Effector memory CD8-positive, alpha-beta T cell (primary cell): ENCODE measurements at regions not wholly inside any gene's neighbourhood (a gene's known extent, or its start where the extent isn't known, plus 50 kb on each side); places are given as distances from the start of the nearest gene placed in this dataset.

Source experiments
- ATAC-seq: fragments of 150-1000 bp; cut with Tn5 transposase; replicated peaks from 2 replicates; pipeline ENCODE4 v1.10.0; 2021; ENCODE audit warnings: mild to moderate bottlenecking, moderate library complexity
- DNase-seq, 3 experiments: peaks; one replicate each; pipeline ENCODE4 v3.0.0; 2021
- H3K27ac Mint-ChIP-seq, 2 donors: one replicate each; pipeline ENCODE4 v1.8.0; 2022; ENCODE audit warnings: mild to moderate bottlenecking in 2 of 2, mixed read lengths in 2 of 2, moderate library complexity in 2 of 2
- H3K27me3 Mint-ChIP-seq, 2 donors: one replicate each; pipeline ENCODE4 v1.8.0; 2022; ENCODE audit warnings: mixed read lengths in 2 of 2
- H3K36me3 Mint-ChIP-seq: one replicate; pipeline ENCODE4 v1.8.0; 2022; ENCODE audit warnings: mild to moderate bottlenecking, moderate library complexity, mixed read lengths; ENCODE audit not compliant: insufficient read depth
- H3K4me1 Mint-ChIP-seq, 2 donors: one replicate each; pipeline ENCODE4 v1.8.0; 2022; ENCODE audit warnings: low read depth in 2 of 2, mixed read lengths in 2 of 2
- H3K4me3 Mint-ChIP-seq, 2 donors: one replicate each; pipeline ENCODE4 v1.8.0; 2022; ENCODE audit warnings: mild to moderate bottlenecking in 2 of 2, mixed read lengths in 2 of 2, moderate library complexity in 2 of 2
- H3K9me3 Mint-ChIP-seq, 2 donors: one replicate each; pipeline ENCODE4 v1.8.0; 2022; ENCODE audit warnings: mixed read lengths in 2 of 2

DNA sequence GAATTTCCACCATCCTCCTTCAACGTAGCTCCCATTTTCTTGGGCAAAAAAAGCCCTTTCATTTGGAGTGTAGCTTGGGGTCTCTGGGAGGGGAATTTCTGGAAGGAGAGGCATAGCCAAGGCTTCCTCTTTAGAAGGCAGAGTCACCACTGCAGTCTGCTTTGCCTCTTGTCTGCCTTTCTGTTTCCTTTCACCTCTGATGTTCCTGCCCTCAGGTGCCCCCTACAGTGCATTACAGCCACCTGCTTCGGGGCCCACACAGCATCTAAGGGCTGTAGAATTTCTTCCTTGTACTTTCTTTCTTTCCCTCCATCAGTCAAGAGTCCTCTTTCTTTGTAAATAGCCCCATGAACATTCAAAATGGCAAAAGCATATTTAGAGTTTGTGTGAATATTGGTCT lies 1313.9 kb downstream of the TMEM121 start:
- H3K36me3 Mint-ChIP-seq = no peaks in the 10 kb centered on the region
- H3K4me1 Mint-ChIP-seq = peaks cover 13 to 25% of the 10 kb centered on the region in 2 donors
- ATAC-seq (no peak), DNase-seq (no peak)
- no peak overlapping the region for H3K4me3 Mint-ChIP-seq
- peaks cover 7 to 14% of the 10 kb centered on the region in 2 donors for H3K27me3 Mint-ChIP-seq
- H3K27ac Mint-ChIP-seq = no peak overlapping the region
- H3K9me3 Mint-ChIP-seq = no peaks in the 10 kb centered on the region

DNA sequence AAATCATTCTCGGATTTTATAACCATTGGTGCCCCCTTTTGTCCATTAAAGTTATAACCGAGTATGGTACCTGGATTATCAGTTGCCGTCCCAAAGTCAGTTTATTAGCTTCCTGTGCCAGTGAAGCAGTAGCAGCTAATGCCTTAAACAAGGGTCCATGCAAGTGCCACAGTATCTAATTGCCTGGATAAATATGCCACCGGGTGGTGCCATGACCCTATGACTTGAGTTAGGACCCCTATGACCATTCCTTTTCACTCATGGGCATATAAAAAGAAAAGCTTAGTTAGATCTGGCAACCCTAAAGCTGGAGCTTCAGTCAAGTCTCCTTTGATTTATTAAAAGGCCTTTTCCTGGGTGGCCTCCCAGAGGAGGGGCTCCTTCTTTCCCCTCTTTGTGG lies 1314.6 kb downstream of the TMEM121 start:
- peaks cover 2 to 7% of the 10 kb centered on the region in 2 donors for H3K27me3 Mint-ChIP-seq
- no peaks in the 10 kb centered on the region for H3K9me3 Mint-ChIP-seq
- H3K36me3 Mint-ChIP-seq = no peaks in the 10 kb centered on the region
- H3K4me1 Mint-ChIP-seq = peaks cover 17 to 28% of the 10 kb centered on the region in 2 donors
- ATAC-seq (no peak), DNase-seq (no peak)
- no peak overlapping the region for H3K4me3 Mint-ChIP-seq
- no peak overlapping the region for H3K27ac Mint-ChIP-seq

DNA sequence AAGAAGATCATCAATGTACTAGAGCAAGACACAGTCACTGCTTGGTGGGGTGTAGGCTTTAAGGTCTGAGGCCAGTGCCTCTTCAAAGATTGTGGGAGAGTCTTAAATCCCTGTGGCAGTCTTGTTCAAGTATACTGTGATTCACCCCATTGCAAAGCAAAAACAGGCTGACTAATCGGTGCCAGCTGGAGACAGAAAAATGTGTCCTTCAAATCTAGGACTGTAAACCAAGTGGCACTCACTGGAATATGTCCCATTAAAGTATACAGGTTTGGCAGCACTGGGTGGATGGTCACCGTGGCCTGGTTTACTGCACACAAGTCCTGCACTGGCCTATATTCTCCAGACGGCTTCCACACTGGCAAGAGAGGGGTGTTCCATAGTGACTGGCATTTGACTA lies 1315.3 kb downstream of the TMEM121 start:
- Mint-ChIP-seq H3K27ac (no peak overlapping the region), H3K27me3 (no peaks in the 10 kb centered on the region), H3K4me1 (peaks cover 17 to 33% of the 10 kb centered on the region in 2 donors), H3K9me3 (no peaks in the 10 kb centered on the region), H3K4me3 (no peak overlapping the region), H3K36me3 (no peaks in the 10 kb centered on the region)
- DNase-seq (no peak), ATAC-seq (no peak)

DNA sequence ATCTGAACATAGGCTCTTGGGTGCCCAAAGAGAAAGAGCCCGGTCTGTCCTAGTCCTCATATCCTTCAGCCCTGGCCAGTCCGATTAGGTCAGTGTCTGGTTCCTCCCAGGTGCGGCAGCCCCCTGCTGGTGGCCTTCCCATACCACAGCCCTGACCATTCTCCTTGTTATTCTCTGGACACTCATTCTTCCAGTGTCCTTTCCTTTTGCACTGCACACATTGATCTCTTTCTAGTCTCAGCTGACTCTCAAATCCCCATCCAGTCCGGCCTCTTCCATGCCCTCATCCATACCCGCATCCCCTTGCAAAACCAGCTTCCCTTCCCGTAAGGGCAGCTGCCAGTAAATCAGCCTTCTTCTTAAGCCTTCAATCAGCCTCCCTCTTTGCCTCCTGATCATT lies 1316.3 kb downstream of the TMEM121 start:
- no peaks in the 10 kb centered on the region for H3K27me3 Mint-ChIP-seq
- H3K4me1 Mint-ChIP-seq = peaks cover 17 to 33% of the 10 kb centered on the region in 2 donors
- no peaks in the 10 kb centered on the region for H3K36me3 Mint-ChIP-seq
- no peak overlapping the region for H3K27ac Mint-ChIP-seq
- no peak overlapping the region for H3K4me3 Mint-ChIP-seq
- DNase-seq (no peak), ATAC-seq (no peak)
- H3K9me3 Mint-ChIP-seq = no peaks in the 10 kb centered on the region

DNA sequence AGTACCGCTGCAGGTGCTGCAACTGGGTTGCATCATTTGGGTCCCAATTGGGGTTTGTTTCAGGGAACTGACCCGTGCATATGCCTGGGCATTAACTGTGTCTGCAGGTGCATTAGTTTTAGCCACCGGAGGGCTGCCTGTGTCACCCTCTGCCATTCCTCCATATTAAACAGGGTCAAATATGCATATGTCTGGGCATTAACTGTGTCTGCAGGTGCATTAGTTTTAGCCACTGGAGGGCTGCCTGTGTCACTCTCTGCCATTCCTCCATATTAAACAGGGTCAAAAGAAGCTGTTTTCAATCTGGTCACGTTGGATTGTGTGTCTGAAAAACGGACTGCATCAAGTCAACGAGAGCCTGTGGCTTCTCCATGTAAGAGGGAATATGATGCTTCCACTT lies 1317.0 kb downstream of the TMEM121 start:
- no peak for ATAC-seq
- peak overlapping the region; percentile 98 to 100 for H3K4me3 Mint-ChIP-seq
- no peaks in the 10 kb centered on the region for H3K27me3 Mint-ChIP-seq
- H3K27ac Mint-ChIP-seq = peak overlapping the region; percentile 97 to 98
- no peak for DNase-seq
- peaks cover 17 to 33% of the 10 kb centered on the region in 2 donors for H3K4me1 Mint-ChIP-seq
- no peaks in the 10 kb centered on the region for H3K9me3 Mint-ChIP-seq
- H3K36me3 Mint-ChIP-seq = peaks cover 3% of the 10 kb centered on the region

DNA sequence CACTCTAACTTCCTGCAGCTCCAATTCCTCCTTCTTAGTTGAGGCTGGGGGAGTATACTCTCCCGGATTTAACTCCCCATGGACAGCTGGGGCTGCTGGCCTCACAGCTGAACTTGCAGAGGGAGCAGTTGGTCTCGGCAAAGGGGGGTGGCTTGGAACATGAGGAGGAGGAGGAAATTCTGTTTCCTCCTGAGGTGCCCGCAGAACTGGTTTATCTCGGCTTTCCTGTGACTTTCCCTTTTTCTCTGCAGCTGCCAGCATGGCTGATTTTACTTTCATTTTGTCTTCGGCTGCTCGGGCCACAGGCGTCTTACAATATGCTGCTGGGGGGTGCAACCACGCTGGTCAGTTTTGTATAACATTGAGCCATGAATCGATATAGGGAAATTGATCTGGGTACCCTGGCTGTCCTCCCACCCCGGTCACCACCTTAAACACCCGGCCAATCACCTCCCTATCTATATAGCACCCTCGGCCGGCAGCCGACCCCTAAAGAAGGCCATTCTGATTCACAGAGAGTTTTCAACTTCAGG lies 1317.6 kb downstream of the TMEM121 start:
- ATAC-seq (peak; percentile 42), DNase-seq (peak; percentile 9 to 30 (median 9))

DNA sequence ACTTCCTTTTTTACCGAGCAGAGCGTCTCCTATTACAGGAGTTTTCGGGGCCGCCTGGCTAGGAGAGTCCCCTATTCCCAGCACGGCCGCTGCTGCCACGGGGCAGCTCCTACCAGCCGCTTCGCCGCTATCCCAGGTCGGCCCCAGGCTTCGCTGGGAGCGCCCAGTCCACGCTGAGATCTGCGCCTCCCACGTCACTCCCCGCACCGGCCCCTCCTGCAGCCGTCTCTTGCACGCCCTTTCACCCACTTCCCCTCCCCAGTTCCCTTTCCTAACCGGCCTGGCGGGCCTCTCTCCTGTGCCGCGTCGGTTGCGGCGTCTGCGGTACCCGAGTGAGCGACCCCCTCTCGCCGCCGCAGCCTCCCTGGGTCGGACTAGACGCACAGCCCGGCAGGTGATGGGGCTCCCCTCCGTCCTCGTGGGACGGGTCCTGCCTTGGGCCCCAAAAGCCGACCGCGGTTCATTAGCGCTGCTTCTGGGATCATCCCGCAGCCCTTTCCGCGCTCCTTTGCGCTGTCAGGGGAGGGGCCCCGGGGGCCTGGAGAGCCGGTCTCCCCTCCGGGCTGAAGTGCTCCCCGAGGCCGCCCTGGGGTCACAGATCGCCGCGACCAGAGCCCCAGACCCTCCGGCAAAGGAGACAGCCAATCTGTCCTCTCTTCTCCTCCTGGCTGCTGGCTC lies 1318.4 kb downstream of the TMEM121 start:
- DNase-seq (peak; percentile 49 to 57 (median 51)), ATAC-seq (peak; percentile 88)
- Mint-ChIP-seq H3K36me3 (peaks cover 3% of the 10 kb centered on the region), H3K27ac (peak overlapping the region; percentile 97 to 98), H3K27me3 (peaks cover 0 to 8% of the 10 kb centered on the region in 2 donors), H3K4me3 (peak overlapping the region; percentile 98 to 100), H3K9me3 (no peaks in the 10 kb centered on the region), H3K4me1 (peaks cover 17 to 33% of the 10 kb centered on the region in 2 donors)

More for the DNA sequence above, 1317.6 kb downstream of the TMEM121 start:
- Mint-ChIP-seq H3K4me1 (peaks cover 17 to 33% of the 10 kb centered on the region in 2 donors), H3K9me3 (no peaks in the 10 kb centered on the region), H3K27me3 (peaks cover 0 to 5% of the 10 kb centered on the region in 2 donors), H3K36me3 (peaks cover 3% of the 10 kb centered on the region), H3K27ac (peak overlapping the region; percentile 97 to 98), H3K4me3 (peak overlapping the region; percentile 98 to 100)

DNA sequence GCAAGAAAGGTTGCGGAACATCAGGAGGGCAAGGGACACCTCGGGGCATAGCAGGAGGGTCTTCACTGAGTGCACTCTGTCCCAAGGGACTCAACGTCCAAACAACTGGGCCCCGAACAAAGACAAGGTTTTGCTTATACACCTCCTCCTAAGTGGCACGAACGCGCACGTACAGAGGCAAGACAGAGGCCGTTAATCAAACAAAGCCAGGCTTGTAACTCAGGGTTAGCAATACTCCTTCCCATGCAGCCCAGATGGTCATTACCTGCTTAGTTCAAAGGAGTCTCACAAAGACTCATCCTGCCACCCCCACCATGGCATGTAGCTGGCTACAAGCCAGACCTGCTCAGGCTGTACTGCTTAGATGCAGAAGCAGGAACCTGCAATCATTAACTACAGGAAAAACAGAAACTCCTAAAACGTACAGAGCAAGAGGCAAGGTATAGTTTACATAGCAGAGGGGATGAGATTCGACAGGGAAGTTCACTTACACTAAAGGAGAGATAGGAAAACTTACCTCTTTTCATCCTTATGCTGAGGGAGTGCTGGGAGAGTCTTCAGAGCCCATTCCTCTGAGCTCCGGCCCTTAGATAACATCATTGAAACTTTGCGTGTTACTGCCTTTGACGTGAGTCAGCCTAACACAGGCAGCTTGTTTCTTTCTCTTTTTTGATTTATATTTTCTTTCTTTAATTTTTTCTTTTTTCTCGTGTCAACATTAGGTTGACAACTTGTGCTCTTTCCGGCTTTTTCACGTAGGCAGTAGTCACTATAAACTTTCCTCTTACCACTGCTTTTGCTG lies 1319.1 kb downstream of the TMEM121 start:
- Mint-ChIP-seq H3K4me3 (peak overlapping the region; percentile 98 to 100), H3K27me3 (peaks cover 0 to 8% of the 10 kb centered on the region in 2 donors), H3K9me3 (no peaks in the 10 kb centered on the region), H3K27ac (peak overlapping the region; percentile 97 to 98), H3K4me1 (peaks cover 17 to 33% of the 10 kb centered on the region in 2 donors), H3K36me3 (peaks cover 3% of the 10 kb centered on the region)
- peak in 2 of 3 experiments; percentile 10 for DNase-seq
- no peak for ATAC-seq

DNA sequence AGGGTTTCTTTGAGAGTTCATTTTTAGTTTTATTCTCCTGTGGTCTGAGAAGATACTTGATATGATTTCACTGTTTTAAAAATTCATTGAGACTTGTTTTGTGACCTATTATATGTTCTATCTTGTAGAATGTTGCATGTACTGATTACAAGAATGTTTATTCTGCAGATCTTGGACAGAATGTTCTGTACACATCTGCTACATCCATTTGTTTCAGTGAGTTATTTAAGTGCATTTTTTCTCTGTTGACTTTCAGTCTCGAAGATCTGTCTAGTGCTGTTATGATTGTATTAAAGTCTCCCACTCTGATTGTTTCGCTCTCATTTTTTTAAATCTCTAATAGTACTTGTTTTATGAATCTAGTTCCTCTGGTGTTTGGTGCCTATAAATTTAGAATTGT lies 1319.8 kb downstream of the TMEM121 start:
- Mint-ChIP-seq H3K27me3 (peaks cover 0 to 8% of the 10 kb centered on the region in 2 donors), H3K4me1 (peaks cover 17 to 33% of the 10 kb centered on the region in 2 donors), H3K27ac (peak overlapping the region; percentile 97 to 98), H3K36me3 (peaks cover 3% of the 10 kb centered on the region), H3K4me3 (peak overlapping the region in 1 of 2 donors; percentile 100), H3K9me3 (no peaks in the 10 kb centered on the region)
- DNase-seq (no peak), ATAC-seq (no peak)

DNA sequence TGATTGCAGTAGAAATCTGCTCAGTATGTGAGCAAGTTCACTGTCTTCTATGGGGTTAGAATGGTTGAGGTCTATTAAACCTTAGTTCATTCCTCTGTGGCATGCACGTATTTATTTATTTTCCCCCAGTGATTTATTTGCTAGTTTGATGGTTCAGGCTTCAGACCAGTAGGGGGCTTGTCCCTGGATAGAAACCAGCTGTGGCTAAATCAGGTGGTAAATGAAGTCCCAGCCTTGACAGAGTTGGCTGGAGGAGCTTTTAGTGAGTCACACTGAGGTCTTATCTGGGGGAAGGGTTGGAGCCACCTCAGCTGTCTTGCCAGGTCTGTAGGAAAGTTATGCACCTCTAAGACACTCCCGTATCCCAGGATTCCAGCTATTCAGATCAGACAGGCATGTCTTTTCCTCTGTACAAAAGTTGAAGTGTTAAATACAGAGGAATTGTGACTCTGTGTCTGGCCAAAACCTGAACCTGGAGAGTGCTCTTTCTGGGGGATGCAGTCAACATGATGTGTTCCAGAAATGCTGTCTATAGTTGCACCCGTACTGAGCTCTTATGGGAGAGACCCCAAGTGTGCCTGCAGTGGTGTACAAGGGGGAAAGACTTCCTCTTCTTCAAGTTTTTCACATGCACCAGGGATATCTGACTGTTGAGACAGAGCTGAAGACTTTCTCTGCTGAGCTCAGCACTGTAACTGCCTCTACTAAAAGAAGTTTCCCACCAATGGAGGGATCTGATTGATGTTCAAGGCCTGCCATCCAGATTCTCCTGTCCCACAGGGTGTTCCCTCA lies 1322.1 kb downstream of the TMEM121 start:
- Mint-ChIP-seq H3K9me3 (no peaks in the 10 kb centered on the region), H3K27me3 (peaks cover 6 to 27% of the 10 kb centered on the region in 2 donors), H3K4me3 (no peak overlapping the region), H3K36me3 (peaks cover 3% of the 10 kb centered on the region), H3K27ac (no peak overlapping the region), H3K4me1 (peaks cover 8 to 21% of the 10 kb centered on the region in 2 donors)
- DNase-seq (no peak), ATAC-seq (no peak)

DNA sequence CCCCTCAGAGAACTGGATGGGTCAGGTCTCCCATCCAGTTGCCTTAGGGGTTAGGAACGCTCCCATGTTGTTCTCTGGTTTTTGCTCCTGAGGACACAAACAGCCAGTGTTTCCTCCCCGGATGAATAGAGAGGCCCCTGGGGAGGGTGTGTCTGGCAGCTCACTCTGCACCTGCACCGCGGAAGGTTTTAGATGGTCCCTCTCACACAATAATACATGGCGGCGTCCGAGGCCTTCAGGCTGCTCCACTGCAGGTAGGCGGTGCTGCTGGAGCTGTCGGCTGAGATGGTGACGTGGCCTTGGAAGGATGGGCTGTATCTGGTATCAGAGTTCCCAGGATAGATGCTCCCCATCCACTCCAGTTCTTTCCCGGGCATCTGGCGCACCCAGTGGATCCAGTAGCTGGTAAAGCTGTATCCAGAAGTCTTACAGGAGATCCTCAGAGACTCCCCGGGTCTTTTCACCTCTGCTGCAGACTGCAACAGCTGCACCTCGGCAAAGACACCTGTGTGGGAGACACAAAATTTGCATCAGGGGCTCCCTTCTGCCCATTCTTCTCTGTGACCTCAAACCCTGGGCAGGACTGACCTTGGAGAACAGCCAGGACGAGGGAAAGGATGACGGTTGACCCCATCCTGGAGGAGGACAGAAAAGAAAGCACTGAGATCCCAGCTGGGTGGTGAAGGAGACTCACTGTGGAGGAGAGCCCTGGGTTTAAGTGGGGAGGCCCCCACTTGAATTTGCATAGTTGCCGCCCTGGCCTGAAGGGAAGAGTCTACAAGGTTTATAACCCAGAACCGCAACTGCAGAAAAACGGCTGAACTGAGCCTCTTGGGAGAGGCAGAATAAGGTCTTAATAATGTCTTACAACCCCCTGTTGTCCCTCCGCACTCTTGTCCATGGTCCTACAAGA lies 1324.8 kb downstream of the TMEM121 start:
- Mint-ChIP-seq H3K36me3 (peaks cover 3% of the 10 kb centered on the region), H3K27me3 (peaks cover 16 to 43% of the 10 kb centered on the region in 2 donors), H3K4me1 (peaks cover 0 to 6% of the 10 kb centered on the region in 2 donors), H3K9me3 (no peaks in the 10 kb centered on the region), H3K27ac (no peak overlapping the region), H3K4me3 (no peak overlapping the region)
- ATAC-seq = no peak
- no peak for DNase-seq
